ENCODE measurements at regions not wholly inside any gene's neighbourhood (a gene's known extent, or its start where the extent isn't known, plus 50 kb on each side); places are given as distances from the start of the nearest gene placed in this dataset.

DNA sequence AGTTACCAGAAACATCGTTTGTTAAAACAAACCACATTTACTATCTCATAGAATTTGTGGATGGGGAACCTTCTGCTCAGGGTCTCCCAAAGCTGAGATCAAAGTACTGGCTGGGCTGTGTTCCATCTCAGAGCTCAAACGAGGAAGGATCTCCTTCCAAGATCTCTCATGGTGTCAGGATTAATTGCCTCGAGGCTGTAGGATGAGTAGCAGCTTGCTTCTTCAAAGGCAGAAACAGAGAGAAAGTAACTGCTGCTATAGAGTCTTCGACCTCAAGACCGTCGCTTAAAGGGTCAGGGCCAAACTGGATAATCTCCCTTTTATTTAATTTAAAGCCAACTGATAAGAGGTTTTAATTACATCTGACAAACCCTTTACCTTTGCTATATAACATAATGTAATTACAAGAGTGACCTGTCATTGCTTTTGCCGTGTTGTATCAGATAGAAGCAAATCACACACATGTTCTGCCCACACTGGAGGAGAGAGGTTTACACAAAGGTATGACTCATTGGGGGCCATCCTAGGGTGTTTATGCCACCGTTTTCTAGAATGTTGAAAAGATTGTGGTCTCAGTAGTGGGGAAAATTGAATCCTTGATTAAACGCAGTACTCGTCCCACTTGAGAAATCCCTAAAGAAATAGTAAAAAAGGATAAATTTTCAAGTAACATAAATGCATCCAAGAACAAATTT lies 868.8 kb upstream of the TMEM132C start (continued):
- TF ChIP-seq, protein P1, sequence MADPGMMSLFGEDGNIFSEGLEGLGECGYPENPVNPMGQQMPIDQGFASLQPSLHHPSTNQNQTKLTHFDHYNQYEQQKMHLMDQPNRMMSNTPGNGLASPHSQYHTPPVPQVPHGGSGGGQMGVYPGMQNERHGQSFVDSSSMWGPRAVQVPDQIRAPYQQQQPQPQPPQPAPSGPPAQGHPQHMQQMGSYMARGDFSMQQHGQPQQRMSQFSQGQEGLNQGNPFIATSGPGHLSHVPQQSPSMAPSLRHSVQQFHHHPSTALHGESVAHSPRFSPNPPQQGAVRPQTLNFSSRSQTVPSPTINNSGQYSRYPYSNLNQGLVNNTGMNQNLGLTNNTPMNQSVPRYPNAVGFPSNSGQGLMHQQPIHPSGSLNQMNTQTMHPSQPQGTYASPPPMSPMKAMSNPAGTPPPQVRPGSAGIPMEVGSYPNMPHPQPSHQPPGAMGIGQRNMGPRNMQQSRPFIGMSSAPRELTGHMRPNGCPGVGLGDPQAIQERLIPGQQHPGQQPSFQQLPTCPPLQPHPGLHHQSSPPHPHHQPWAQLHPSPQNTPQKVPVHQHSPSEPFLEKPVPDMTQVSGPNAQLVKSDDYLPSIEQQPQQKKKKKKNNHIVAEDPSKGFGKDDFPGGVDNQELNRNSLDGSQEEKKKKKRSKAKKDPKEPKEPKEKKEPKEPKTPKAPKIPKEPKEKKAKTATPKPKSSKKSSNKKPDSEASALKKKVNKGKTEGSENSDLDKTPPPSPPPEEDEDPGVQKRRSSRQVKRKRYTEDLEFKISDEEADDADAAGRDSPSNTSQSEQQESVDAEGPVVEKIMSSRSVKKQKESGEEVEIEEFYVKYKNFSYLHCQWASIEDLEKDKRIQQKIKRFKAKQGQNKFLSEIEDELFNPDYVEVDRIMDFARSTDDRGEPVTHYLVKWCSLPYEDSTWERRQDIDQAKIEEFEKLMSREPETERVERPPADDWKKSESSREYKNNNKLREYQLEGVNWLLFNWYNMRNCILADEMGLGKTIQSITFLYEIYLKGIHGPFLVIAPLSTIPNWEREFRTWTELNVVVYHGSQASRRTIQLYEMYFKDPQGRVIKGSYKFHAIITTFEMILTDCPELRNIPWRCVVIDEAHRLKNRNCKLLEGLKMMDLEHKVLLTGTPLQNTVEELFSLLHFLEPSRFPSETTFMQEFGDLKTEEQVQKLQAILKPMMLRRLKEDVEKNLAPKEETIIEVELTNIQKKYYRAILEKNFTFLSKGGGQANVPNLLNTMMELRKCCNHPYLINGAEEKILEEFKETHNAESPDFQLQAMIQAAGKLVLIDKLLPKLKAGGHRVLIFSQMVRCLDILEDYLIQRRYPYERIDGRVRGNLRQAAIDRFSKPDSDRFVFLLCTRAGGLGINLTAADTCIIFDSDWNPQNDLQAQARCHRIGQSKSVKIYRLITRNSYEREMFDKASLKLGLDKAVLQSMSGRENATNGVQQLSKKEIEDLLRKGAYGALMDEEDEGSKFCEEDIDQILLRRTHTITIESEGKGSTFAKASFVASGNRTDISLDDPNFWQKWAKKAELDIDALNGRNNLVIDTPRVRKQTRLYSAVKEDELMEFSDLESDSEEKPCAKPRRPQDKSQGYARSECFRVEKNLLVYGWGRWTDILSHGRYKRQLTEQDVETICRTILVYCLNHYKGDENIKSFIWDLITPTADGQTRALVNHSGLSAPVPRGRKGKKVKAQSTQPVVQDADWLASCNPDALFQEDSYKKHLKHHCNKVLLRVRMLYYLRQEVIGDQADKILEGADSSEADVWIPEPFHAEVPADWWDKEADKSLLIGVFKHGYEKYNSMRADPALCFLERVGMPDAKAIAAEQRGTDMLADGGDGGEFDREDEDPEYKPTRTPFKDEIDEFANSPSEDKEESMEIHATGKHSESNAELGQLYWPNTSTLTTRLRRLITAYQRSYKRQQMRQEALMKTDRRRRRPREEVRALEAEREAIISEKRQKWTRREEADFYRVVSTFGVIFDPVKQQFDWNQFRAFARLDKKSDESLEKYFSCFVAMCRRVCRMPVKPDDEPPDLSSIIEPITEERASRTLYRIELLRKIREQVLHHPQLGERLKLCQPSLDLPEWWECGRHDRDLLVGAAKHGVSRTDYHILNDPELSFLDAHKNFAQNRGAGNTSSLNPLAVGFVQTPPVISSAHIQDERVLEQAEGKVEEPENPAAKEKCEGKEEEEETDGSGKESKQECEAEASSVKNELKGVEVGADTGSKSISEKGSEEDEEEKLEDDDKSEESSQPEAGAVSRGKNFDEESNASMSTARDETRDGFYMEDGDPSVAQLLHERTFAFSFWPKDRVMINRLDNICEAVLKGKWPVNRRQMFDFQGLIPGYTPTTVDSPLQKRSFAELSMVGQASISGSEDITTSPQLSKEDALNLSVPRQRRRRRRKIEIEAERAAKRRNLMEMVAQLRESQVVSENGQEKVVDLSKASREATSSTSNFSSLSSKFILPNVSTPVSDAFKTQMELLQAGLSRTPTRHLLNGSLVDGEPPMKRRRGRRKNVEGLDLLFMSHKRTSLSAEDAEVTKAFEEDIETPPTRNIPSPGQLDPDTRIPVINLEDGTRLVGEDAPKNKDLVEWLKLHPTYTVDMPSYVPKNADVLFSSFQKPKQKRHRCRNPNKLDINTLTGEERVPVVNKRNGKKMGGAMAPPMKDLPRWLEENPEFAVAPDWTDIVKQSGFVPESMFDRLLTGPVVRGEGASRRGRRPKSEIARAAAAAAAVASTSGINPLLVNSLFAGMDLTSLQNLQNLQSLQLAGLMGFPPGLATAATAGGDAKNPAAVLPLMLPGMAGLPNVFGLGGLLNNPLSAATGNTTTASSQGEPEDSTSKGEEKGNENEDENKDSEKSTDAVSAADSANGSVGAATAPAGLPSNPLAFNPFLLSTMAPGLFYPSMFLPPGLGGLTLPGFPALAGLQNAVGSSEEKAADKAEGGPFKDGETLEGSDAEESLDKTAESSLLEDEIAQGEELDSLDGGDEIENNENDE (IDR thresholded peaks at IDR 0.05; ENCODE audit: insufficient replicate concordance, low read length), result no peak
- TF ChIP-seq TEAD4 (IDR thresholded peaks at IDR 0.05; ENCODE audit: low read depth, low read length), result no peak
- TF ChIP-seq CHD2 (IDR thresholded peaks at IDR 0.05; ENCODE audit: low read length), result no peak
- no peak for TF ChIP-seq POU5F1 (IDR thresholded peaks at IDR 0.05; ENCODE audit: low read depth, low read length)
- TF ChIP-seq GTF2F1 (IDR thresholded peaks at IDR 0.05; ENCODE audit: borderline replicate concordance, low read depth, low read length), result no peak
- no peak for TF ChIP-seq NRF1 (IDR thresholded peaks at IDR 0.05; ENCODE audit: low read depth, low read length)
- no peak for TF ChIP-seq RAD21 (IDR thresholded peaks at IDR 0.05 in 1 of 2, conservative IDR thresholded peaks at IDR 0.05 in 1 of 2; ENCODE audit: low read depth in 2 of 2, low read length in 2 of 2)
- TF ChIP-seq KDM4A (IDR thresholded peaks at IDR 0.05; ENCODE audit: low read depth, low read length, severe bottlenecking), result no peak
- TF ChIP-seq KDM1A (IDR thresholded peaks at IDR 0.05; ENCODE audit: borderline replicate concordance, low read length), result no peak
- TF ChIP-seq SIRT6 (IDR thresholded peaks at IDR 0.05; ENCODE audit: low read length), result no peak
- no peak for TF ChIP-seq SP2 (IDR thresholded peaks at IDR 0.05; ENCODE audit: low read length)
